ENCODE measurements at regions not wholly inside any gene's neighbourhood (a gene's known extent, or its start where the extent isn't known, plus 50 kb on each side); places are given as distances from the start of the nearest gene placed in this dataset.

DNA sequence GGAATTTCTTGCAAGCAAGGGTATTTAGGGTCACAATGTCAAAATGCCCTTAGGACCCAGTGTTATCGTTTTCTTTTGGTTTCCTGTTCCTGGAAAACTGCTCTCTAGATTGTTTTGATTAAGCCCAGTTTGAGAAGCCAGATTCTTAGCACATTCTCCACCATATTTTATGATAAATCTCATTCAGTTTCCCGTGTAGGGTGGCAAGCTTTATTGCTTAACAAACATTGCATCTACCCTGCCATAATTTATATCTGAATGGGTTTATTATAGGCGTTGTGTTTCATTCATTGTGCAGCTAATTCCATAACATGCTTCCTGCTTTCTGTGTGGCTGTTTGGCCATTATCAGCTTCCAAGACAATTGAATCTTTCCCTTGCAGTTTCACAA lies 389.1 kb upstream of the DYNLRB2 start:
- no peaks in the 10 kb centered on the region for H3K4me1 Mint-ChIP-seq (ENCODE audit: low read depth, unreplicated experiment)
- no peaks in the 10 kb centered on the region for H3K4me1 ChIP-seq
- DNase-seq = no peak
- no peaks in the 10 kb centered on the region for H3K9me3 ChIP-seq
- H3K27ac Mint-ChIP-seq (ENCODE audit: unreplicated experiment) = no peak overlapping the region
- no peak overlapping the region for H3K4me3 ChIP-seq (ENCODE audit: low read depth, low read length)
- no peaks in the 10 kb centered on the region for H3K36me3 Mint-ChIP-seq (ENCODE audit: insufficient read depth, unreplicated experiment)
- no peaks in the 10 kb centered on the region for H3K9me3 Mint-ChIP-seq (ENCODE audit: unreplicated experiment)
- H3K4me3 Mint-ChIP-seq (ENCODE audit: unreplicated experiment) = no peak overlapping the region
- BruUV-seq (replicated peaks) = no TSS peak
- H3K27me3 ChIP-seq (replicated peaks; ENCODE audit: control insufficient read depth, insufficient read depth, low read length) = no peaks in the 10 kb centered on the region
- ChIA-PET POLR2A (no interaction called here), CTCF (no interaction called here)
- no peaks in the 10 kb centered on the region for H3K36me3 ChIP-seq (ENCODE audit: control insufficient read depth, insufficient read depth, low read length)
- intact Hi-C loops (cut with micrococcal nuclease; ENCODE audit: unreplicated experiment) = no loop called here
- TF ChIP-seq, protein P1, sequence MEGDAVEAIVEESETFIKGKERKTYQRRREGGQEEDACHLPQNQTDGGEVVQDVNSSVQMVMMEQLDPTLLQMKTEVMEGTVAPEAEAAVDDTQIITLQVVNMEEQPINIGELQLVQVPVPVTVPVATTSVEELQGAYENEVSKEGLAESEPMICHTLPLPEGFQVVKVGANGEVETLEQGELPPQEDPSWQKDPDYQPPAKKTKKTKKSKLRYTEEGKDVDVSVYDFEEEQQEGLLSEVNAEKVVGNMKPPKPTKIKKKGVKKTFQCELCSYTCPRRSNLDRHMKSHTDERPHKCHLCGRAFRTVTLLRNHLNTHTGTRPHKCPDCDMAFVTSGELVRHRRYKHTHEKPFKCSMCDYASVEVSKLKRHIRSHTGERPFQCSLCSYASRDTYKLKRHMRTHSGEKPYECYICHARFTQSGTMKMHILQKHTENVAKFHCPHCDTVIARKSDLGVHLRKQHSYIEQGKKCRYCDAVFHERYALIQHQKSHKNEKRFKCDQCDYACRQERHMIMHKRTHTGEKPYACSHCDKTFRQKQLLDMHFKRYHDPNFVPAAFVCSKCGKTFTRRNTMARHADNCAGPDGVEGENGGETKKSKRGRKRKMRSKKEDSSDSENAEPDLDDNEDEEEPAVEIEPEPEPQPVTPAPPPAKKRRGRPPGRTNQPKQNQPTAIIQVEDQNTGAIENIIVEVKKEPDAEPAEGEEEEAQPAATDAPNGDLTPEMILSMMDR (IDR thresholded peaks at IDR 0.05; ENCODE audit: insufficient read depth in 1 of 2, low read depth in 1 of 2, low read length in 1 of 2, severe bottlenecking in 1 of 2, unreplicated experiment in 1 of 2) = no peak
- no peaks in the 10 kb centered on the region for H3K27me3 Mint-ChIP-seq (ENCODE audit: insufficient read depth, unreplicated experiment)

DNA sequence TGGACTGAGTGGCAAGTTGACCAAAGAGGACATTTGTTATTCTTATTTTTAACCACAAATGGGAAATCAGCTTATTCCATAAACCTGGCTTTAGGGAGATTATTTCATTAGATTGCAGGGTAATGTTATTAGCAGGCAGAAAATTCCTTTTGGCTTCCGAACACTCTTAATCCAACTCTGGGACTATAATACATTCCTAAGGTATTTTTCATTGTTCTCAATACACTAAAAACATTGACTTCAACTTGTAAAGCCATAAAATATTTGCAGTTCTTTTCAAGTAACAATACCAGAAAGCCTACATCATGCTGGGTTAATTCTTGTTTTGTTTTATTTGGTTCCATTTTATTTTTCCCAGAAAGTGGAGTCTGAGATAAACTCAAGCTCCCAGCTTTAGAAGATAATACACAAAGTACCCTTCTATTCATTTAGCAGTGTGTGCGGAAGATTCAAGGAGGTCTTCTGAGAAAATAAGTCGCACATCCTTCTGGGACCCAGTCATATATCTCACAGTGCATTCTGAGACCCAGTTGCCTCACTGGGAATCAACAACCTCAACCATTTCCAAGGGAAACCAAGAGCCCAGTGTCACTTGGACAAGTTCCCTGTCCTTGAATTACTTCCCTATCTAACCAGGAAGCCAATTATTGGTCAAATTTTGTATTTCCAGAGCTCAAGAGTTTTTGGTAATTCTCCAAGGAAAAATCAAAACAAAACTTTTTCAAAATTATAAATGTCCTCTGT lies 389.6 kb upstream of the DYNLRB2 start:
- Histone ChIP-seq H3K36me3 (ENCODE audit: control insufficient read depth, insufficient read depth, low read length) (no peaks in the 10 kb centered on the region), H3K4me1 (no peaks in the 10 kb centered on the region), H3K4me3 (ENCODE audit: low read depth, low read length) (no peak overlapping the region), H3K27me3 (replicated peaks; ENCODE audit: control insufficient read depth, insufficient read depth, low read length) (no peaks in the 10 kb centered on the region), H3K9me3 (no peaks in the 10 kb centered on the region)
- CTCF ChIA-PET = no interaction called here
- no peaks in the 10 kb centered on the region for H3K36me3 Mint-ChIP-seq (ENCODE audit: insufficient read depth, unreplicated experiment)
- no peak overlapping the region for H3K27ac Mint-ChIP-seq (ENCODE audit: unreplicated experiment)
- TF ChIP-seq, protein P1 (IDR thresholded peaks at IDR 0.05; ENCODE audit: insufficient read depth in 1 of 2, low read depth in 1 of 2, low read length in 1 of 2, severe bottlenecking in 1 of 2, unreplicated experiment in 1 of 2) = no peak
- no peaks in the 10 kb centered on the region for H3K27me3 Mint-ChIP-seq (ENCODE audit: insufficient read depth, unreplicated experiment)
- POLR2A ChIA-PET = no interaction called here
- BruUV-seq (replicated peaks) = no TSS peak
- intact Hi-C loops (cut with micrococcal nuclease; ENCODE audit: unreplicated experiment) = no loop called here
- no peak for DNase-seq
- no peaks in the 10 kb centered on the region for H3K9me3 Mint-ChIP-seq (ENCODE audit: unreplicated experiment)
- H3K4me1 Mint-ChIP-seq (ENCODE audit: low read depth, unreplicated experiment) = no peaks in the 10 kb centered on the region
- no peak overlapping the region for H3K4me3 Mint-ChIP-seq (ENCODE audit: unreplicated experiment)

DNA sequence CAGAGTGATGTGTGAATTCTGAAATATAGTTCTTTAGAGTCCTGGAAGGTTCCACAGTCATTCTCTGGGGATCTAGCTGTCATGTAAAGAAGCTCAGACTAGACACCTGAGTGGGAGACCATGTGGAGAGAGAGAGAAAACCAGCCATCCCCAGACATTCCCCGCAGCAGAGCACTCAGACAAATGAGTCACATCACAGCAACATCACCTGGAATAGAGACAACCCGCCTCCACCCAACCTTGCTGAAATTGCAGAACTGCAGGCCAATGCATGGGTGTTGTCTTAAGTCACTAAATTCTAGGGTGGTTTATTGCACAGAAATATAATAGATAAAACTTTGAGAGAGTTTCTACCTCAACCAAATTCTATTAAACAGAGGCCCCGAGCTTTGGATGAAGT lies 392.0 kb upstream of the DYNLRB2 start:
- Histone ChIP-seq H3K4me1 (no peaks in the 10 kb centered on the region), H3K36me3 (ENCODE audit: control insufficient read depth, insufficient read depth, low read length) (no peaks in the 10 kb centered on the region), H3K9me3 (no peaks in the 10 kb centered on the region), H3K27me3 (replicated peaks; ENCODE audit: control insufficient read depth, insufficient read depth, low read length) (no peaks in the 10 kb centered on the region), H3K4me3 (ENCODE audit: low read depth, low read length) (no peak overlapping the region)
- Mint-ChIP-seq H3K27me3 (ENCODE audit: insufficient read depth, unreplicated experiment) (no peaks in the 10 kb centered on the region), H3K9me3 (ENCODE audit: unreplicated experiment) (no peaks in the 10 kb centered on the region), H3K4me3 (ENCODE audit: unreplicated experiment) (no peak overlapping the region), H3K27ac (ENCODE audit: unreplicated experiment) (no peak overlapping the region), H3K36me3 (ENCODE audit: insufficient read depth, unreplicated experiment) (no peaks in the 10 kb centered on the region), H3K4me1 (ENCODE audit: low read depth, unreplicated experiment) (no peaks in the 10 kb centered on the region)
- CTCF ChIA-PET = no interaction called here
- no TSS peak for BruUV-seq (replicated peaks)
- TF ChIP-seq, protein P1 (IDR thresholded peaks at IDR 0.05; ENCODE audit: insufficient read depth in 1 of 2, low read depth in 1 of 2, low read length in 1 of 2, severe bottlenecking in 1 of 2, unreplicated experiment in 1 of 2) = no peak
- intact Hi-C loops (cut with micrococcal nuclease; ENCODE audit: unreplicated experiment) = no loop called here
- POLR2A ChIA-PET = no interaction called here
- no peak for DNase-seq

All from Caco-2 (cell line).